WTC11 (cell line): ENCODE measurements at regions not wholly inside any gene's neighbourhood (a gene's known extent, or its start where the extent isn't known, plus 50 kb on each side); places are given as distances from the start of the nearest gene placed in this dataset.

ENCODE experiments used
- ATAC-seq: fragments of 200-7000 bp; cut with Tn5 transposase; 2 replicates; pipeline ENCODE4 v1.10.0; 2021; ENCODE audit warnings: mild to moderate bottlenecking, moderate library complexity
- CTCF ChIA-PET: fragments of 300-600 bp; sonication (Branson Sonifier 250); formaldehyde crosslinking; loops from one replicate; lab custom pipeline; 2021; ENCODE audit warnings: antibody characterized with exemption; lab: Charles Lee
- POLR2A ChIA-PET: fragments of 350-600 bp; sonication (Branson Sonifier 250); formaldehyde crosslinking; loops from one replicate; lab custom pipeline; 2021; ENCODE audit warnings: antibody characterized with exemption; lab: Charles Lee
- DNase-seq: peaks from one replicate; pipeline ENCODE4 v3.0.0; 2021; ENCODE audit warnings: low spot score
- H3K27ac Mint-ChIP-seq: 2 replicates; pipeline ENCODE4 v1.8.0; 2021; ENCODE audit warnings: mixed read lengths
- H3K27me3 Mint-ChIP-seq: 2 replicates; pipeline ENCODE4 v1.8.0; 2021; ENCODE audit warnings: low read depth, mild to moderate bottlenecking, moderate library complexity, mixed read lengths
- H3K36me3 Mint-ChIP-seq: 2 replicates; pipeline ENCODE4 v1.8.0; 2021; ENCODE audit warnings: mixed read lengths
- H3K4me1 Mint-ChIP-seq: 2 replicates; pipeline ENCODE4 v1.8.0; 2022; ENCODE audit warnings: mixed read lengths
- H3K4me3 Mint-ChIP-seq: 2 replicates; pipeline ENCODE4 v1.8.0; 2021; ENCODE audit warnings: mild to moderate bottlenecking, moderate library complexity, mixed read lengths
- H3K9me3 Mint-ChIP-seq: 2 replicates; pipeline ENCODE4 v1.8.0; 2021; ENCODE audit warnings: mixed read lengths
- CBFB ChIP-seq: sonication (generic); formaldehyde crosslinking; IDR thresholded peaks from 2 replicates; pipeline ENCODE4 v1.8.1; 2022; ENCODE audit warnings: mild to moderate bottlenecking, low read depth, missing genetic modification reagents
- CREM ChIP-seq: sonication (generic); formaldehyde crosslinking; IDR thresholded peaks from 2 replicates; pipeline ENCODE4 v1.8.1; 2022; ENCODE audit warnings: mild to moderate bottlenecking, missing genetic modification reagents, moderate library complexity
- E2F5 ChIP-seq: sonication (generic); formaldehyde crosslinking; IDR thresholded peaks from 2 replicates; pipeline ENCODE4 v1.8.1; 2022; ENCODE audit warnings: mild to moderate bottlenecking, moderate library complexity, missing genetic modification reagents
- EMX1 ChIP-seq: fragments of 250-450 bp; sonication (Bioruptor Pico); IDR thresholded peaks from 2 replicates; pipeline ENCODE4 v1.8.0; 2021; ENCODE audit warnings: mild to moderate bottlenecking
- GABPB1 ChIP-seq: sonication (generic); formaldehyde crosslinking; IDR thresholded peaks from 2 replicates; pipeline ENCODE4 v1.8.1; 2023; ENCODE audit warnings: mild to moderate bottlenecking, missing genetic modification reagents
- GTF2I ChIP-seq: fragments of 250-450 bp; sonication (Bioruptor Pico); conservative IDR thresholded peaks from 2 replicates; pipeline ENCODE4 v1.4.0; 2021; ENCODE audit warnings: mild to moderate bottlenecking
- HMGXB4 ChIP-seq: sonication (generic); formaldehyde crosslinking; IDR thresholded peaks from 2 replicates; pipeline ENCODE4 v1.8.1; 2023; ENCODE audit warnings: mild to moderate bottlenecking, moderate library complexity, missing genetic modification reagents
- KAT7 ChIP-seq: sonication (generic); formaldehyde crosslinking; IDR thresholded peaks from 2 replicates; pipeline ENCODE4 v1.8.1; 2023; ENCODE audit warnings: missing genetic modification reagents, mild to moderate bottlenecking, borderline replicate concordance
- NFYB ChIP-seq: sonication (generic); formaldehyde crosslinking; conservative IDR thresholded peaks from 2 replicates; pipeline ENCODE4 v1.8.0; 2022; ENCODE audit warnings: low read depth, missing genetic modification reagents
- RELA ChIP-seq: sonication (generic); formaldehyde crosslinking; IDR thresholded peaks from 2 replicates; pipeline ENCODE4 v1.8.1; 2022; ENCODE audit warnings: missing genetic modification reagents, mild to moderate bottlenecking, borderline replicate concordance
- TCF7 ChIP-seq: sonication (generic); formaldehyde crosslinking; IDR thresholded peaks from 2 replicates; pipeline ENCODE4 v1.8.0; 2022; ENCODE audit warnings: mild to moderate bottlenecking, low read depth, missing genetic modification reagents, moderate library complexity
- ZBTB21 ChIP-seq: sonication (generic); formaldehyde crosslinking; IDR thresholded peaks from 2 replicates; pipeline ENCODE4 v1.8.1; 2023; ENCODE audit warnings: mild to moderate bottlenecking, missing genetic modification reagents, borderline replicate concordance
- ZNF396 ChIP-seq: fragments of 250-450 bp; sonication (Bioruptor Pico); IDR thresholded peaks from 2 replicates; pipeline ENCODE4 v1.8.0; 2021; ENCODE audit warnings: mild to moderate bottlenecking, moderate library complexity, borderline replicate concordance
- TF ChIP-seq, protein P1 (sequence below): fragments of 250-450 bp; sonication (Bioruptor Pico); IDR thresholded peaks from 2 replicates; pipeline ENCODE4 v1.9.0; 2021; ENCODE audit warnings: mild to moderate bottlenecking
- TF ChIP-seq, protein P2 (sequence below): sonication (generic); formaldehyde crosslinking; IDR thresholded peaks from 2 replicates; pipeline ENCODE4 v1.8.0; 2022; ENCODE audit warnings: mild to moderate bottlenecking, missing genetic modification reagents
- TF ChIP-seq, protein P3 (sequence below): fragments of 200-600 bp; IDR thresholded peaks from 2 replicates; pipeline ENCODE4 v1.8.0; 2022; ENCODE audit warnings: antibody characterized with exemption
- TF ChIP-seq, protein P4 (sequence below): sonication (generic); formaldehyde crosslinking; IDR thresholded peaks from 2 replicates; pipeline ENCODE4 v1.8.1; 2023; ENCODE audit warnings: mild to moderate bottlenecking, missing genetic modification reagents, moderate library complexity

DNA sequence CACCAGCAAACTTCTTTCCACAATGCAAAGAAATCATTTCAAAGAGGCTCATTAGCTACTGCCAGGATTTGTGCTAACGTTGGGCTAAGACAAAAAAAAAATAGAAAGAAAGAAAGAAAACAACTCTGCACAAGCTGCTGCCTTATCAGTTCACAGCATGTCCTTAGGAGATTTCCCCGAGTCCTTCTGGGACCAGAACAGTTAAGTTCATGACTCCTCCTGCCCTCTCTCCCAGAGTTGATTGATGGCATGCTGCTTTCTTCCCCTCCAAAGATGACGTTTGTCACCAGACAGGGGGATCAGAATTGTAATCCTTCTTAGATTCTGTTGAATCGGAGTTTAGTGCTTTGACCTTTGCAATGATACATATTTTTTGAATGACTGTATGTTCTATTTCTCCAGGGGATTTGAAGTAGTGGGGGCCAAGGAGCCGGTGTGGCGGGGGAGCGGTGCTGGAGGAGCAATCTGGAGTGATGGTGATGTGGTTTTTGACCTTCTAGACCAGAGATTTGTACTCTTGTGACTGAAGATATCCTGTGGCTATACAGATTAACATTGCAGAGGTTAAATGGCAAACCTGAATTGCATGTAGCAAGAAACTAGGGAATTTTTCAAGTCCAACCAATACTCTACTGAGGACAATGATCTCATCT lies 409.2 kb upstream of the TMPO start:
- Mint-ChIP-seq H3K4me1 (peaks cover 20% of the 10 kb centered on the region), H3K27me3 (no peaks in the 10 kb centered on the region; the same call in 1 of the 2 replicates), H3K36me3 (no peaks in the 10 kb centered on the region), H3K4me3 (no peak overlapping the region), H3K9me3 (no peaks in the 10 kb centered on the region), H3K27ac (no peak overlapping the region)
- DNase-seq (no peak), ATAC-seq (no peak)
- POLR2A ChIA-PET, result no interaction called here
- CTCF ChIA-PET, result no interaction called here
- TF ChIP-seq E2F5 (CRISPR knock-in tag), result no peak

- no peak overlapping the region for H3K4me3 Mint-ChIP-seq
- no peak overlapping the region for H3K27ac Mint-ChIP-seq
- H3K4me1 Mint-ChIP-seq, result peaks cover 20% of the 10 kb centered on the region
- TF ChIP-seq ZNF396 (CRISPR knock-in tag) (no peak), ZBTB21 (CRISPR knock-in tag) (no peak), NFYB (no peak), HMGXB4 (CRISPR knock-in tag) (no peak), GTF2I (CRISPR knock-in tag) (no peak), CREM (CRISPR knock-in tag) (no peak)
- TF ChIP-seq, protein P1, sequence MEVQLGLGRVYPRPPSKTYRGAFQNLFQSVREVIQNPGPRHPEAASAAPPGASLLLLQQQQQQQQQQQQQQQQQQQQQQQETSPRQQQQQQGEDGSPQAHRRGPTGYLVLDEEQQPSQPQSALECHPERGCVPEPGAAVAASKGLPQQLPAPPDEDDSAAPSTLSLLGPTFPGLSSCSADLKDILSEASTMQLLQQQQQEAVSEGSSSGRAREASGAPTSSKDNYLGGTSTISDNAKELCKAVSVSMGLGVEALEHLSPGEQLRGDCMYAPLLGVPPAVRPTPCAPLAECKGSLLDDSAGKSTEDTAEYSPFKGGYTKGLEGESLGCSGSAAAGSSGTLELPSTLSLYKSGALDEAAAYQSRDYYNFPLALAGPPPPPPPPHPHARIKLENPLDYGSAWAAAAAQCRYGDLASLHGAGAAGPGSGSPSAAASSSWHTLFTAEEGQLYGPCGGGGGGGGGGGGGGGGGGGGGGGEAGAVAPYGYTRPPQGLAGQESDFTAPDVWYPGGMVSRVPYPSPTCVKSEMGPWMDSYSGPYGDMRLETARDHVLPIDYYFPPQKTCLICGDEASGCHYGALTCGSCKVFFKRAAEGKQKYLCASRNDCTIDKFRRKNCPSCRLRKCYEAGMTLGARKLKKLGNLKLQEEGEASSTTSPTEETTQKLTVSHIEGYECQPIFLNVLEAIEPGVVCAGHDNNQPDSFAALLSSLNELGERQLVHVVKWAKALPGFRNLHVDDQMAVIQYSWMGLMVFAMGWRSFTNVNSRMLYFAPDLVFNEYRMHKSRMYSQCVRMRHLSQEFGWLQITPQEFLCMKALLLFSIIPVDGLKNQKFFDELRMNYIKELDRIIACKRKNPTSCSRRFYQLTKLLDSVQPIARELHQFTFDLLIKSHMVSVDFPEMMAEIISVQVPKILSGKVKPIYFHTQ (CRISPR knock-in tag), result no peak
- TF ChIP-seq, protein P2, sequence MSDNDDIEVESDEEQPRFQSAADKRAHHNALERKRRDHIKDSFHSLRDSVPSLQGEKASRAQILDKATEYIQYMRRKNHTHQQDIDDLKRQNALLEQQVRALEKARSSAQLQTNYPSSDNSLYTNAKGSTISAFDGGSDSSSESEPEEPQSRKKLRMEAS (CRISPR knock-in tag), result no peak
- ATAC-seq (no peak; the same call in 1 of the 2 replicates), DNase-seq (no peak)
- 0 out of 2 replicates have a peak, but pooled peaks cover 3% of the 10 kb centered on the region for H3K9me3 Mint-ChIP-seq
- CTCF ChIA-PET, result no interaction called here
- H3K27me3 Mint-ChIP-seq, result no peaks in the 10 kb centered on the region
- POLR2A ChIA-PET, result no interaction called here
- no peaks in the 10 kb centered on the region for H3K36me3 Mint-ChIP-seq
Observed at GRCh38 chr12:98109266-98109665, 406.1 kb upstream of the TMPO start.

DNA sequence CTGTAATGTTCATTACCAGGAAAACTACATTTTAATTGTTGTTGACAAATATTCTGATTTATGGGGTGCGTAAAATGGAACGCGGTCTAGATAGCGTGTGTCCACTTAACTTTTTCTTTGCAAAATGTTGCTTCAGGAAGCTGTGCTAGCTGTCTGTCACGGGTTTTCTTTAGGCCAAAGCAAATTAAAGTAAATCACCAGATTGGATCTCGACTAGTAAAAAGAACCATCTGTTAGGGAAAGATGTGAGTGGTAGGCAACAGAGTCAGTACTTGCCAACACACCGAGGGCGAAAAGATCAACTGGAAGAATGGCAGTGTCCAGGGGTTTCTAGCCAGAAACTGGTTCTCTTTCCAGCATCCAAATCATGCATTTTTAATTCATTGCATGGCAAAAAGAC lies 404.9 kb upstream of the TMPO start:
- H3K4me3 Mint-ChIP-seq, result no peak overlapping the region
- POLR2A ChIA-PET, result no interaction called here
- ATAC-seq (no peak), DNase-seq (no peak)
- H3K27me3 Mint-ChIP-seq, result no peaks in the 10 kb centered on the region
- H3K27ac Mint-ChIP-seq, result peak overlapping the region; percentile 35; the same call in 1 of the 2 replicates
- H3K4me1 Mint-ChIP-seq, result peaks cover 20% of the 10 kb centered on the region
- H3K36me3 Mint-ChIP-seq, result no peaks in the 10 kb centered on the region
- CTCF ChIA-PET, result no interaction called here
- TF ChIP-seq KAT7 (CRISPR knock-in tag), result no peak
- no peak for TF ChIP-seq ZBTB21 (CRISPR knock-in tag)
- no peak for TF ChIP-seq EMX1 (CRISPR knock-in tag)
- TF ChIP-seq CBFB (CRISPR knock-in tag), result no peak
- no peak for TF ChIP-seq GABPB1 (CRISPR knock-in tag)
- no peak for TF ChIP-seq E2F5 (CRISPR knock-in tag)
- no peak for TF ChIP-seq TCF7 (CRISPR knock-in tag)
- TF ChIP-seq, protein P3, sequence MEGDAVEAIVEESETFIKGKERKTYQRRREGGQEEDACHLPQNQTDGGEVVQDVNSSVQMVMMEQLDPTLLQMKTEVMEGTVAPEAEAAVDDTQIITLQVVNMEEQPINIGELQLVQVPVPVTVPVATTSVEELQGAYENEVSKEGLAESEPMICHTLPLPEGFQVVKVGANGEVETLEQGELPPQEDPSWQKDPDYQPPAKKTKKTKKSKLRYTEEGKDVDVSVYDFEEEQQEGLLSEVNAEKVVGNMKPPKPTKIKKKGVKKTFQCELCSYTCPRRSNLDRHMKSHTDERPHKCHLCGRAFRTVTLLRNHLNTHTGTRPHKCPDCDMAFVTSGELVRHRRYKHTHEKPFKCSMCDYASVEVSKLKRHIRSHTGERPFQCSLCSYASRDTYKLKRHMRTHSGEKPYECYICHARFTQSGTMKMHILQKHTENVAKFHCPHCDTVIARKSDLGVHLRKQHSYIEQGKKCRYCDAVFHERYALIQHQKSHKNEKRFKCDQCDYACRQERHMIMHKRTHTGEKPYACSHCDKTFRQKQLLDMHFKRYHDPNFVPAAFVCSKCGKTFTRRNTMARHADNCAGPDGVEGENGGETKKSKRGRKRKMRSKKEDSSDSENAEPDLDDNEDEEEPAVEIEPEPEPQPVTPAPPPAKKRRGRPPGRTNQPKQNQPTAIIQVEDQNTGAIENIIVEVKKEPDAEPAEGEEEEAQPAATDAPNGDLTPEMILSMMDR, result no peak
- TF ChIP-seq, protein P4, sequence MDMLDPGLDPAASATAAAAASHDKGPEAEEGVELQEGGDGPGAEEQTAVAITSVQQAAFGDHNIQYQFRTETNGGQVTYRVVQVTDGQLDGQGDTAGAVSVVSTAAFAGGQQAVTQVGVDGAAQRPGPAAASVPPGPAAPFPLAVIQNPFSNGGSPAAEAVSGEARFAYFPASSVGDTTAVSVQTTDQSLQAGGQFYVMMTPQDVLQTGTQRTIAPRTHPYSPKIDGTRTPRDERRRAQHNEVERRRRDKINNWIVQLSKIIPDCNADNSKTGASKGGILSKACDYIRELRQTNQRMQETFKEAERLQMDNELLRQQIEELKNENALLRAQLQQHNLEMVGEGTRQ (CRISPR knock-in tag), result no peak
- no peak for TF ChIP-seq RELA (CRISPR knock-in tag)
- H3K9me3 Mint-ChIP-seq, result 0 out of 2 replicates have a peak, but pooled peaks cover 3% of the 10 kb centered on the region
